Spleen (tissue), 7 donors: ENCODE measurements at regions not wholly inside any gene's neighbourhood (a gene's known extent, or its start where the extent isn't known, plus 50 kb on each side); places are given as distances from the start of the nearest gene placed in this dataset.

Experiments used
- CTCF ChIP-seq, 11 experiments: fragments of 200-600 bp in 7 of 11; fragments of 450-650 bp in 4 of 11; sonication (generic) in 4 of 11; IDR thresholded peaks in 8 of 11; conservative IDR thresholded peaks in 3 of 11; 1 replicate in 7 of 11; 2 replicates in 4 of 11; pipeline versions ENCODE4 v1.4.0 to v1.8.0; 2016 to 2021; ENCODE audit warnings: antibody characterized with exemption in 11 of 11, inconsistent platforms in 4 of 11, mild to moderate bottlenecking in 1 of 11
- POLR2A ChIP-seq, 3 donors: fragments of 450-650 bp; IDR thresholded peaks; one replicate each; pipeline ENCODE4 v1.5.1; 2017; ENCODE audit warnings: antibody characterized with exemption in 3 of 3, mild to moderate bottlenecking in 1 of 3
- POLR2AphosphoS5 ChIP-seq, 3 donors: sonication (generic); formaldehyde crosslinking; IDR thresholded peaks; one replicate each; pipeline ENCODE4 v1.5.1; 2017; ENCODE audit warnings: antibody characterized with exemption in 3 of 3
- donor health status: DM: no; HTN: no; CAD: no; lungs with moderate emphysema.
- donor health status: DM: no; HTN: no; CAD: no.
- donor health status: DM: no; HTN: no; CAD: no.

- no peak for TF ChIP-seq CTCF (IDR thresholded peaks at IDR 0.05 in 8 of 11, conservative IDR thresholded peaks at IDR 0.05 in 3 of 11)
- no peak for TF ChIP-seq POLR2A (IDR thresholded peaks at IDR 0.05)
- TF ChIP-seq POLR2AphosphoS5 (IDR thresholded peaks at IDR 0.05) = no peak
Observed at GRCh38 chr9:82599336-82599949, 463.5 kb downstream of the RASEF start.
